MM.1S (cell line): ENCODE measurements at regions not wholly inside any gene's neighbourhood (a gene's known extent, or its start where the extent isn't known, plus 50 kb on each side); places are given as distances from the start of the nearest gene placed in this dataset.

Experiments used
- CTCF ChIP-seq: fragments of 300-600 bp; sonication (generic); IDR thresholded peaks from 2 replicates; pipeline ENCODE4 v1.5.1; 2016; ENCODE audit warnings: antibody characterized with exemption, low read length, mixed read lengths
- EZH2 ChIP-seq: fragments of 300-600 bp; sonication (generic); optimal IDR thresholded peaks from 2 replicates; pipeline ENCODE3; 2017; ENCODE audit warnings: low read depth, mild to moderate bottlenecking, antibody characterized with exemption, low read length, mixed read lengths

GRCh38 chr13:55199134-55199533 is 1941.6 kb upstream of the PRR20A start:
- TF ChIP-seq CTCF: no peak
- no peak for TF ChIP-seq EZH2
